GM21825 (cell line): ENCODE measurements at regions not wholly inside any gene's neighbourhood (a gene's known extent, or its start where the extent isn't known, plus 50 kb on each side); places are given as distances from the start of the nearest gene placed in this dataset.

Experiments
- ATAC-seq: cut with Tn5 transposase; IDR thresholded peaks from one replicate; pipeline ENCODE4 v1.9.1; 2021; ENCODE audit warnings: mild to moderate bottlenecking, moderate library complexity; ENCODE audit not compliant: unreplicated experiment

DNA sequence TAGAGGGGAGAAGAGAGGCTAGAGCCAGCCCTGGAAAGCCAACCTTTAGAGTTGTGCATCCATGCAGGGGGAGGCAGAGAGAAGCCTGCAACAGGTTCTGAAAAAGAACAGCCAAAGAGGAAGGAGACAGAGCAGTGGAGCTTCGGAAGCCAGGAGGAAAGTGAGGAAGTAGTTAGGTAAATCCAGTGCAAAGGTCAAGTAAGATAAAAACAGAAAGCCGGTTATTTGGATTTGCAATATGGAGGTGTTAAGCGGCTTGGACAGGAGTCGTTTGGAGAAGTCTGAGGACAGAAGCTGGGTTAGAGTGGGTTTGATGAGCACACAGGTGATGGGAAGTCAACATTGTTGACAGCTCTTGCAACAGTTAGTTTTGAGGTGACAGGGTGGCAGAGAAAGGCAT lies 53.5 kb upstream of the FLT1 start:
- no peak for ATAC-seq

DNA sequence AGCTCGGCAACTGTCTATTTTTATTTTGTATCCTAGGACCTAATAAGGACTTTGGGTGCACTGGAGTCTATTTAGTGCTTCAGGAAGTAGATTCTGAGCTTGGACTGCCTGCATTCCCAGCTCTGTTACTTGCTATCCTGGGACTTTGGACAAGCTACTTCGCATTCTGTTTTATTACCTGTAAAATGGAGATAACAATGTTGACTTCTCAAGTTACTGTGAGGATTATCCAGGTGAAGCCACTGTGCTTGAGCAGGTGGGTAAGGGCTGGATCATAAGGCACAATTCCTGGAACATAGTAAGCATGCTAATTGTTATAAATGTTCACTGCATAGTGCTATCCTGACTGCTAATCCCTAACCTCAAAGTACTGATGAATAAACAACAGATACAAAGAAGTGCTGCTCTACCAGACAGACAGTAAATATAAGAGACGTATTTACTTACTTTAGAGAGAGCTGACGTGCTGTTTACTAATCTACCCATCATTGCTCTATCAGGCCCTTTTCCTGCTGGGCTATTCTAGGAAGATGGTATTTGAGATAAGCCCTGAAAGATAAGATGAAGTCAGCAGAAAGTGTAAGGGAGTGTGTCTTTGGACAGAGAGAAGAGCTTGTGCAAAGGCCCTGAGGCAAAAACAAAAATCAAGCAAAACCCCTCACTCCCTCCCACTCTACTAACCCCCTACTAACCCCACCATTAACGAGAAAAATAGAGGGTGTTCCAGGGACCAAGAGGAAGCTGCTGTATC lies 50.8 kb upstream of the FLT1 start:
- ATAC-seq = no peak
